ENCODE measurements at regions not wholly inside any gene's neighbourhood (a gene's known extent, or its start where the extent isn't known, plus 50 kb on each side); places are given as distances from the start of the nearest gene placed in this dataset.
A peak's percentile ranks its signal among the peaks of the same experiment; 100 is the strongest.

GRCh38 chr1:200267937-200268336 lies 141.9 kb downstream of the ZNF281 start (continued):
- TF ChIP-seq RNF219 (CRISPR knock-in tag; IDR thresholded peaks at IDR 0.05) (no peak), ZBTB8A (IDR thresholded peaks at IDR 0.05; ENCODE audit: partially characterized antibody) (no peak)

GRCh38 chr1:200267458-200267857 lies 142.4 kb downstream of the ZNF281 start:
- no peak overlapping the region for H3K4me2 ChIP-seq (ENCODE audit: insufficient read depth, low read length)
- 8% methylated on average over 4 of the region's 4 CpGs for WGBS (ENCODE audit: insufficient coverage, low coverage, missing lambda C conversion rate)
- no peak for FAIRE-seq
- no peaks in the 10 kb centered on the region for H3K9me3 ChIP-seq (replicated peaks; ENCODE audit: control insufficient read depth, insufficient read depth, low read depth, low read length)
- no peak for ATAC-seq
- peak; percentile 64; the same call in 1 of the 2 replicates for TF ChIP-seq CEBPB (tag; IDR thresholded peaks at IDR 0.05)
- no peak for TF ChIP-seq COPS2 (conservative IDR thresholded peaks at IDR 0.05)
- no peak for TF ChIP-seq TAF9B (IDR thresholded peaks at IDR 0.05; ENCODE audit: partially characterized antibody)
- no peak for TF ChIP-seq ZBED1 (IDR thresholded peaks at IDR 0.05)
- no peak for TF ChIP-seq SFPQ (IDR thresholded peaks at IDR 0.05; ENCODE audit: low read depth, low read length)
- TF ChIP-seq CEBPG (CRISPR knock-in tag; IDR thresholded peaks at IDR 0.05) = no peak
- TF ChIP-seq CEBPG (tag; conservative IDR thresholded peaks at IDR 0.05 in 1 of 2, IDR thresholded peaks at IDR 0.05 in 1 of 2) = peak; percentile 18 to 53; a peak in 2 of 4 replicates
- H3K9ac ChIP-seq (ENCODE audit: insufficient read depth in 1 of 2, low read depth in 2 of 2, low read length in 2 of 2) = no peak overlapping the region
- no peaks in the 10 kb centered on the region for H3K36me3 ChIP-seq (ENCODE audit: control insufficient read depth, insufficient read depth, low read length)
- no peak for DNase-seq (ENCODE audit: extremely low read depth in 1 of 4, low spot score in 3 of 4)
- H4K20me1 ChIP-seq (replicated peaks; ENCODE audit: control insufficient read depth, insufficient read depth, low read length) = no peaks in the 10 kb centered on the region
- no peaks in the 10 kb centered on the region for H3K9me1 ChIP-seq (ENCODE audit: control insufficient read depth, insufficient read depth, low read length)
- no peak overlapping the region for H3K4me3 ChIP-seq
- no peaks in the 10 kb centered on the region for H3K4me1 ChIP-seq (replicated peaks in 1 of 2; ENCODE audit: control insufficient read depth in 2 of 2, insufficient read depth in 2 of 2, low read length in 2 of 2)
- no TSS peak for BruUV-seq (replicated peaks)
- H2AFZ ChIP-seq (ENCODE audit: low read depth, low read length) = no peak overlapping the region
- in situ Hi-C loops (cut with MboI) = no loop called here
- no peaks in the 10 kb centered on the region for H3K79me2 ChIP-seq (ENCODE audit: control insufficient read depth, insufficient read depth, low read length)
- intact Hi-C loops (cut with micrococcal nuclease) = no loop called here
- H3K27me3 ChIP-seq (ENCODE audit: control insufficient read depth in 2 of 2, insufficient read depth in 2 of 2, low read length in 2 of 2) = peaks cover 2 to 5% of the 10 kb centered on the region in 2 experiments; a peak in 1 of 5 replicates
- CTCF ChIA-PET (ENCODE audit: low intra/inter-chr PET ratio) = no interaction called here
- no peak overlapping the region for H3K27ac ChIP-seq (ENCODE audit: extremely low read depth, low read depth, low read length)
- POLR2A ChIA-PET = interaction anchor here (0.9 to 1.2 kb wide), 2 partner anchors 9 kb away, joined by 3 to 5 read pairs; no protein-coding TSS in a partner anchor
